GM12891 (cell line): ENCODE measurements at regions not wholly inside any gene's neighbourhood (a gene's known extent, or its start where the extent isn't known, plus 50 kb on each side); places are given as distances from the start of the nearest gene placed in this dataset.

ENCODE experiments used
- DNase-seq: peaks from one replicate; pipeline ENCODE4 v3.0.0; 2011; ENCODE audit warnings: low spot score; ENCODE audit not compliant: insufficient read length
- FAIRE-seq: peaks from 2 replicates; lab custom pipeline; 2011; peaks lifted over from hg19 to GRCh38; lab: Jason Lieb, UNC
- PAX5 ChIP-seq: IDR thresholded peaks from 2 replicates; pipeline ENCODE4 v1.6.1; 2011; ENCODE audit warnings: low read length, moderate library complexity, mild to moderate bottlenecking; ENCODE audit not compliant: insufficient read depth, severe bottlenecking
- POLR2A ChIP-seq: IDR thresholded peaks from 2 replicates; pipeline ENCODE4 v1.6.1; 2011; ENCODE audit warnings: low read depth, low read length, control low read depth
- POLR2AphosphoS5 ChIP-seq: IDR thresholded peaks from 2 replicates; pipeline ENCODE4 v1.6.1; 2011; ENCODE audit warnings: low read depth, low read length, control low read depth
- POU2F2 ChIP-seq: IDR thresholded peaks from 2 replicates; pipeline ENCODE4 v1.6.1; 2011; ENCODE audit warnings: low read depth, mild to moderate bottlenecking, control low read depth, low read length, moderate library complexity
- SPI1 ChIP-seq: IDR thresholded peaks from 2 replicates; pipeline ENCODE4 v1.6.1; 2011; ENCODE audit warnings: low read depth, low read length, control low read depth
- TAF1 ChIP-seq: IDR thresholded peaks from 2 replicates; pipeline ENCODE4 v1.6.1; 2011; ENCODE audit warnings: low read depth, low read length, control low read depth

- no peak for FAIRE-seq
Measured at GRCh38 chr11:92801685-92802084, 167.8 kb upstream of the MTNR1B start.

GRCh38 chr11:92802644-92803043 lies 166.8 kb upstream of the MTNR1B start:
- TF ChIP-seq SPI1 (no peak), TAF1 (no peak), POU2F2 (no peak), PAX5 (no peak), POLR2AphosphoS5 (no peak), POLR2A (no peak)
- DNase-seq, result no peak
- FAIRE-seq, result no peak

More at GRCh38 chr11:92801685-92802084, 167.8 kb upstream of the MTNR1B start:
- TF ChIP-seq TAF1 (no peak), POLR2AphosphoS5 (no peak), POLR2A (no peak), POU2F2 (no peak), PAX5 (no peak), SPI1 (no peak)
- DNase-seq, result no peak

DNA sequence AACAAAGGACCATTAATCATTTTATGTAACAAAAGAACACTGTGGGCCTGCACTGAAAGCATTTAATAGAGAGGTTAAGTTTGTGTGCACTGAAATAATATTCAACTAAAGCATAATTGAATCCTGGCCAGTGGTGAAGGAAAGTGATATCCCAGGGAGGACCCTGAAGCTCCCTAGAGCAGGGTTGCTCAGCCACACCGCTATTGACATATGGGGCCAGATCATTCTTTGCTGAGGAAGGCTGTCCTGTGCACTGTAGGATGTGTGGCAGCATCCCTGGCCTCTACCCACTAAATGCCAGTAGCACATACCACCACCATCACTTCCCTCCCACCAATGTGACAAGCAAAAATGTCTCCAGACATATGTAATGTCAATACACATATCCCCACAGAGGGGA lies 166.1 kb upstream of the MTNR1B start:
- no peak for FAIRE-seq
- DNase-seq, result no peak
- TF ChIP-seq POU2F2 (no peak), POLR2A (no peak), POLR2AphosphoS5 (no peak), PAX5 (no peak), SPI1 (no peak)

- no peak for TF ChIP-seq PAX5
- no peak for TF ChIP-seq TAF1
- no peak for TF ChIP-seq POU2F2
- no peak for TF ChIP-seq SPI1
- no peak for TF ChIP-seq POLR2AphosphoS5
- no peak for TF ChIP-seq POLR2A
- no peak for DNase-seq
- FAIRE-seq, result no peak
Measured at GRCh38 chr11:92804388-92804966, 165.0 kb upstream of the MTNR1B start.

GRCh38 chr11:92808022-92808421 lies 161.4 kb upstream of the MTNR1B start:
- TF ChIP-seq POLR2AphosphoS5 (no peak), SPI1 (no peak), POLR2A (no peak), POU2F2 (no peak), TAF1 (no peak), PAX5 (no peak)
- FAIRE-seq, result no peak
- DNase-seq, result no peak

DNA sequence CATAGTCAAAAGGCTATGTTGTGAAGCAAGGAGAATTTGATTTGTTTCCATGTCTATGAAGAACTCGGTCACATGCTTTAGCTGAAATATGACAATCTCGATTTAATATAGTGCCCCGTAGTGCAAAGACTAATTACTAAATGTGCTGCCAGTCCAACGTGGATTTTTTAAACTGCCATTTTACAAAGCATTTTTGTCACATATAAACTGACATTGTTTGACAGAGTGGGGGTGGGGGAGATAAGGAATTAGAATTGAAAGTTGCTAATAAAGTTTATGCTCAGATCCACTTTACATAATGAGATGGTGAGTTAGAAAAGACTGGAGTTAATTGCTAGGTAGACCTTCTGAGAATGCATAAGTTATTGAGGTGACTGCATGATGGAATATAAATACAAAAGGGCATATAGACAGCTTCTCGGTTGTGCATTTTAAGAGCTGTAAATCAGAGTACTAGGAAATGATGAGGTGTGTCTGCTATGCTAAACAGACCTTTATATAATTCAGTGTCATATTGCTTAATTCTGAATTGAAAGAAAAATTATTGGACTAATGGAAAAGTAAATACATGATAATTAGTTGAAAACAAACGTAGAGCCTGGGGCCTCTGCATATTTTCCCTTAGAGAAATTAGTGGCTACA lies 158.9 kb upstream of the MTNR1B start:
- DNase-seq (no peak), FAIRE-seq (no peak)
- TF ChIP-seq SPI1 (no peak), PAX5 (no peak), TAF1 (no peak), POU2F2 (no peak), POLR2AphosphoS5 (no peak), POLR2A (no peak)

DNA sequence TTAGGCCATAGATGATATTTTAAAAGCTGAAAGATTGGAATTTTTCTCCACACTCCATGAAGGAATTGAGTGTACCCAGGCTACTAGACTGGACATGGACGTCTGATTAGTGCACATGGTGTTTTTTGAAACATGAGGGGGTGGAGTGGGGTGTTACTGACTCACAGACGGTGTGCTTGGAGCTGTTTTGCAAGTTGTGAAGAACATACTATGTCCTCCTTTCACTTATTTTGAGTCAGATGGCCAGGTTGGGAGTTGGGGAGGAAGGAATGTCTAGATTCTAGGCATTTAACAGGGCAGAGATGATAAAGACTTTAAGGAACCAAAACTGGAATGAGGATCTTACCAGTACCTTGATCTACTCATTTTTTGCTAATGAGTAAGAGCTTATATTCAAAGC lies 158.1 kb upstream of the MTNR1B start:
- TF ChIP-seq SPI1, result no peak
- no peak for TF ChIP-seq PAX5
- TF ChIP-seq POLR2A, result no peak
- TF ChIP-seq TAF1, result no peak
- TF ChIP-seq POU2F2, result no peak
- TF ChIP-seq POLR2AphosphoS5, result no peak
- DNase-seq, result no peak
- FAIRE-seq, result no peak

- FAIRE-seq (no peak), DNase-seq (no peak)
- TF ChIP-seq TAF1 (no peak), SPI1 (peak; percentile 52)
Measured at GRCh38 chr11:92812841-92813240, 156.6 kb upstream of the MTNR1B start.

DNA sequence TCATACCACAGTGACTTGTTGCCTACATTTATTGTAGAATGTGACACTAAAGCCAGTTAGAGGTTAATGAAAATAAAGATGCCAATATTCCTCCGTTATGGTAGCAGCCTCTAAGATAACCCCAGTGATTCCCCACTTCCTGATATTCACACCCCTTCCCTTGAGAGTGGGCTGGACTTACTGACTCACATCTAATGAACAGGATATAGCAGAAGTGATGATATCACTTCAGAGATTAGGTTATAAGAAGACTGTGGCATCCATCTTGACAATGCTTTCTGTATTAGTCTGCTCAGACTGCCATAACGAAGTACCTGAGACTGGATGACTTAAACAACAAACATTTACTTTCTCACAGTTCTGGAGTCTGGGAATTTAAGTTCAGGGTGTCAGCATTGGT lies 149.6 kb upstream of the MTNR1B start:
- FAIRE-seq, result no peak
- no peak for DNase-seq
- TF ChIP-seq POLR2AphosphoS5 (no peak), SPI1 (no peak), TAF1 (no peak), POU2F2 (no peak), POLR2A (no peak), PAX5 (no peak)

DNA sequence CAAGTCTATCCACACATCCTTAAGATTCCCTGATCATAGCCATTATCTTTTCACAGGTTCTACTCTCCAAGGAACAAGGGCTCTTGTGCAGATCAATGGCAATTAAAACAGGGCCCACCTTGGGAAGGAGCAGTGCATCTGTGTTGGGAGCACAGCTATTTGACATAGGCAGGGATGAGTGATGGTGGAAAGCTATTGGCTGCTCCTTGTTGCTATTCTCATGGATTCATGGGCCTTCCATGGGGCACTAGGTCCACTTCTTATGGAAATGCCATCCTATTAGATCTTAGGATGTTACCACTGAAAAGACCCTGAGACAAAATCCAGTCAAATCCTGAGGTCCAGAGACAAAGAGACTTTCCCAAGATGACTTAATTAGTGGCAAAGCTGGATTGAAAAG lies 148.6 kb upstream of the MTNR1B start:
- FAIRE-seq (no peak), DNase-seq (no peak)
- TF ChIP-seq SPI1, result no peak
- no peak for TF ChIP-seq POLR2A
- no peak for TF ChIP-seq TAF1
- TF ChIP-seq PAX5, result no peak
- no peak for TF ChIP-seq POLR2AphosphoS5
- no peak for TF ChIP-seq POU2F2
